GM23248 (cell line): ENCODE measurements at regions not wholly inside any gene's neighbourhood (a gene's known extent, or its start where the extent isn't known, plus 50 kb on each side); places are given as distances from the start of the nearest gene placed in this dataset.

Source experiments
- DNase-seq: peaks from one replicate; pipeline ENCODE4 v3.0.0-alpha.2; 2015
- H2AFZ ChIP-seq: fragments of 200-600 bp; sonication (generic); 2 replicates; pipeline ENCODE4 v1.6.1; 2016; ENCODE audit warnings: antibody characterized with exemption
- H3F3A ChIP-seq: fragments of 200-600 bp; sonication (generic); 2 replicates; pipeline ENCODE4 v1.6.1; 2016; ENCODE audit warnings: mild to moderate bottlenecking, antibody characterized with exemption, mixed run types; ENCODE audit not compliant: insufficient read depth
- H3K27ac ChIP-seq: fragments of 200-600 bp; sonication (generic); 2 replicates; pipeline ENCODE4 v1.5.1; 2016; ENCODE audit warnings: mild to moderate bottlenecking
- H3K27me3 ChIP-seq: fragments of 200-600 bp; sonication (generic); replicated peaks from 2 replicates; pipeline ENCODE4 v1.6.1; 2016; ENCODE audit warnings: mild to moderate bottlenecking; ENCODE audit not compliant: insufficient read depth
- H3K36me3 ChIP-seq: fragments of 200-600 bp; sonication (generic); 2 replicates; pipeline ENCODE4 v1.6.1; 2016; ENCODE audit warnings: low read depth, mild to moderate bottlenecking
- H3K4me1 ChIP-seq: fragments of 200-600 bp; sonication (generic); 2 replicates; pipeline ENCODE4 v1.6.1; 2016; ENCODE audit warnings: mild to moderate bottlenecking; ENCODE audit not compliant: insufficient read depth
- H3K4me2 ChIP-seq: fragments of 200-600 bp; sonication (generic); one replicate; pipeline ENCODE4 v1.6.1; 2016; ENCODE audit warnings: mild to moderate bottlenecking; ENCODE audit not compliant: unreplicated experiment
- H3K4me3 ChIP-seq: fragments of 200-600 bp; sonication (generic); 2 replicates; pipeline ENCODE4 v1.5.1; 2016; ENCODE audit warnings: mild to moderate bottlenecking
- H3K79me2 ChIP-seq: fragments of 200-600 bp; sonication (generic); 2 replicates; pipeline ENCODE4 v1.6.1; 2016; ENCODE audit warnings: mild to moderate bottlenecking; ENCODE audit not compliant: insufficient read depth
- H3K9ac ChIP-seq: fragments of 200-600 bp; sonication (generic); 2 replicates; pipeline ENCODE4 v1.6.1; 2016; ENCODE audit warnings: mild to moderate bottlenecking
- H3K9me2 ChIP-seq: fragments of 200-600 bp; sonication (generic); 2 replicates; pipeline ENCODE4 v1.6.1; 2016; ENCODE audit warnings: mixed run types, mild to moderate bottlenecking, moderate library complexity; ENCODE audit not compliant: insufficient read depth
- H3K9me3 ChIP-seq: fragments of 200-600 bp; sonication (generic); one replicate; pipeline ENCODE4 v1.6.1; 2017; ENCODE audit warnings: low read depth
- H4K20me1 ChIP-seq: fragments of 200-600 bp; sonication (generic); 2 replicates; pipeline ENCODE4 v1.6.0; 2016; ENCODE audit not compliant: insufficient read depth
- EZH2 ChIP-seq: fragments of 200-600 bp; sonication (generic); IDR thresholded peaks from 2 replicates; pipeline ENCODE4 v1.6.1; 2018; ENCODE audit warnings: antibody characterized with exemption, mild to moderate bottlenecking; ENCODE audit not compliant: insufficient read depth, poor library complexity, severe bottlenecking
- EZH2phosphoT487 ChIP-seq: fragments of 200-600 bp; sonication (generic); IDR thresholded peaks from 2 replicates; pipeline ENCODE4 v1.6.1; 2018; ENCODE audit warnings: antibody characterized with exemption, moderate library complexity, mild to moderate bottlenecking, low read depth; ENCODE audit not compliant: insufficient read depth
- WGBS, 2 experiments: methylation state at CpG; one replicate each; pipeline ENCODE4 v1.1.6; 2015 to 2017; ENCODE audit warnings: low lambda C conversion rate in 2 of 2, low coverage in 1 of 2; ENCODE audit errors: missing lambda C conversion rate in 2 of 2; 5-methylcytosine and 5-hydroxymethylcytosine counted together
- in situ Hi-C: fragments of 300-500 bp; cut with MboI; formaldehyde crosslinking; loops from 2 replicates; pipeline ENCODE4 v1.15.0; 2020

DNA sequence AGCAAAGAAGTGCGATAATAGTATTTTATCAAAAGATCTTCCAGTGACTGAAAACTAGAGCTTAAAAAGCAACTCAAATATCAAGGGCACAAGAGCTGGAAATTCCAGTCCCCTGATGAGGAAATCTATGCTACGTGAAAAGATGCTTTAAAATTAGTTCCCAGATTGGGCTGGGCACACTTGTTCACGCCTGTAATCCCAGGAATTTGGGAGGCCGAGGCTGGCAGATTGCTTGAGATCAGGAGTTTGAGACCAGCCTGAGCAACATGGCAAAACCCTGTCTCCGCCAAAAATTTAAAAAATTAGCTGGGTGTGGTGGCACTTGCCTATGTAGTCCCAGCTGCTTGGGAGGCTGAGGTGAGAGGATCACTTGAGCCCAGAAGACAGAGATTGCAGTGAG is 138.8 kb downstream of the SEMA6D start:
- no peaks in the 10 kb centered on the region for H3K9me3 ChIP-seq
- no peaks in the 10 kb centered on the region for H3F3A ChIP-seq
- no peak for TF ChIP-seq EZH2
- no peak for TF ChIP-seq EZH2phosphoT487
- no peak overlapping the region for H3K9ac ChIP-seq
- H3K36me3 ChIP-seq, result no peaks in the 10 kb centered on the region
- no peak overlapping the region for H2AFZ ChIP-seq
- no peaks in the 10 kb centered on the region for H3K4me1 ChIP-seq
- H3K27me3 ChIP-seq, result no peaks in the 10 kb centered on the region; the same call in 1 of the 2 replicates
- H3K4me3 ChIP-seq, result no peak overlapping the region
- H4K20me1 ChIP-seq, result no peaks in the 10 kb centered on the region
- no peaks in the 10 kb centered on the region for H3K9me2 ChIP-seq
- DNase-seq, result no peak
- no peaks in the 10 kb centered on the region for H3K79me2 ChIP-seq
- 37% methylated on average over 5 of the region's 5 CpGs for WGBS, 2 experiments
- no peak overlapping the region for H3K4me2 ChIP-seq
- H3K27ac ChIP-seq, result no peak overlapping the region
- in situ Hi-C loops, result no loop called here

DNA sequence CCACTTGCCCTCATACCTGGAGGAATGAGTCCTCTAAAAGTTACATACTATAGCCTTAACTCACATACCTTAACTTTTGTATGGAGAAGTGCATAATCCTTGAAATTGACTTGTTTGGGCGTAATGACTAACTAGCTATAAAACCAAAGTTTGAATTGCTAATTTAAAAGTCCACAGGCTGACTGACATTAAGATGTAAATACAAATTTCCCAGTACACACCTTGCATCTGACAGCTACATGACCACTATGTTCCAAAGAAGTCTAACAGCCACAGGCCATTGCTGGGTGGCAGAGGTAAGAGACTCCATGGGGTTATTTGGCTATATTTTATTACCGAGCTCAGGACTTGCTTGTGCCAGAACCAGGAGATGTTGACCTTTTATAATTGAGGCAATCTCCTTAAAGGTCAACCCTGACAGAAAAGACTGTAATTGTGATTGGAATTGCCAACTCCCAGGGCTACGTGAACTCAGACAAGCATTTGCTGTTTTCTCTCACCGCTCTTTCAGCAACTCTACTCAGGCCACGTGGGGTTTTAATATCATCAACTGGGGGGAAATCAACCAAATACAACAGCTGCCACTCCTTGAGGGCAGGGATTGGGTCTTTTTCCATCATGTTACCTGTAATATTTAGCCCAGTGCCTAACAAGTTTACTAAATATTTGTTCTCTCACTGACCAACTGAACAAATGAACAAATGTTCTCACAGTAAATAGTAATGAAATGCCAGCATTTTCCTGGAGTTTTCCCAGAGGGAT is 139.9 kb downstream of the SEMA6D start:
- H3K27me3 ChIP-seq, result no peaks in the 10 kb centered on the region; the same call in 1 of the 2 replicates
- 45 to 46% methylated on average over 5 of the region's 5 CpGs for WGBS, 2 experiments
- no peaks in the 10 kb centered on the region for H3K36me3 ChIP-seq
- no peaks in the 10 kb centered on the region for H3F3A ChIP-seq
- no peaks in the 10 kb centered on the region for H3K79me2 ChIP-seq
- no peak for DNase-seq
- H2AFZ ChIP-seq, result no peak overlapping the region
- TF ChIP-seq EZH2 (no peak), EZH2phosphoT487 (no peak)
- H3K4me3 ChIP-seq, result no peak overlapping the region
- H3K9me3 ChIP-seq, result no peaks in the 10 kb centered on the region
- H3K9me2 ChIP-seq, result no peaks in the 10 kb centered on the region
- H4K20me1 ChIP-seq, result no peaks in the 10 kb centered on the region
- H3K4me1 ChIP-seq, result no peaks in the 10 kb centered on the region
- no peak overlapping the region for H3K9ac ChIP-seq
- in situ Hi-C loops, result no loop called here
- no peak overlapping the region for H3K27ac ChIP-seq
- no peak overlapping the region for H3K4me2 ChIP-seq

DNA sequence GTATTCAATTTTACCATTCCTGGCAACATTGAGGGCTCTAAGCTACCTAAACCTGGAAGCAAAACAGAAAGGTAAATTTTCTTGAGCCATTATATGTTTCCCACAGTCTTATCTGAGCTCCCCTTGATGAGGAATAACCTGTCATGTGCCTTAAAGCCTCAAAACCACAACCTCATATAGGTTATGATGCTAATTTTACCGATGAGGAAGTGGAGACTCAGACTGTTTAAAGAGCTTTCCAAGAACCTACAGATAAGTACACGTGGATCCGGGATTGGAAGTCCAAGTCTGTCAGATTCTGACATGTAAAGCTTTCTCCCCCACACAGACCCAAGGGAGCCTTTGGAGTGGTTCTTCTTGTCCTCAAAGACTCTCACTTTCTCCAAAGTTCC is 140.5 kb downstream of the SEMA6D start:
- no peak overlapping the region for H3K27ac ChIP-seq
- no peak overlapping the region for H3K4me2 ChIP-seq
- WGBS, 2 experiments, result 47 to 50% methylated on average over 3 of the region's 3 CpGs
- no peaks in the 10 kb centered on the region; the same call in 1 of the 2 replicates for H3K27me3 ChIP-seq
- no peaks in the 10 kb centered on the region for H4K20me1 ChIP-seq
- no peaks in the 10 kb centered on the region for H3K36me3 ChIP-seq
- no peaks in the 10 kb centered on the region for H3K4me1 ChIP-seq
- no peak overlapping the region for H3K4me3 ChIP-seq
- H3F3A ChIP-seq, result no peaks in the 10 kb centered on the region
- no peaks in the 10 kb centered on the region for H3K9me3 ChIP-seq
- DNase-seq, result no peak
- H3K79me2 ChIP-seq, result no peaks in the 10 kb centered on the region
- in situ Hi-C loops, result no loop called here
- no peaks in the 10 kb centered on the region for H3K9me2 ChIP-seq
- TF ChIP-seq EZH2phosphoT487, result no peak
- TF ChIP-seq EZH2, result no peak
- no peak overlapping the region for H3K9ac ChIP-seq
- no peak overlapping the region for H2AFZ ChIP-seq

DNA sequence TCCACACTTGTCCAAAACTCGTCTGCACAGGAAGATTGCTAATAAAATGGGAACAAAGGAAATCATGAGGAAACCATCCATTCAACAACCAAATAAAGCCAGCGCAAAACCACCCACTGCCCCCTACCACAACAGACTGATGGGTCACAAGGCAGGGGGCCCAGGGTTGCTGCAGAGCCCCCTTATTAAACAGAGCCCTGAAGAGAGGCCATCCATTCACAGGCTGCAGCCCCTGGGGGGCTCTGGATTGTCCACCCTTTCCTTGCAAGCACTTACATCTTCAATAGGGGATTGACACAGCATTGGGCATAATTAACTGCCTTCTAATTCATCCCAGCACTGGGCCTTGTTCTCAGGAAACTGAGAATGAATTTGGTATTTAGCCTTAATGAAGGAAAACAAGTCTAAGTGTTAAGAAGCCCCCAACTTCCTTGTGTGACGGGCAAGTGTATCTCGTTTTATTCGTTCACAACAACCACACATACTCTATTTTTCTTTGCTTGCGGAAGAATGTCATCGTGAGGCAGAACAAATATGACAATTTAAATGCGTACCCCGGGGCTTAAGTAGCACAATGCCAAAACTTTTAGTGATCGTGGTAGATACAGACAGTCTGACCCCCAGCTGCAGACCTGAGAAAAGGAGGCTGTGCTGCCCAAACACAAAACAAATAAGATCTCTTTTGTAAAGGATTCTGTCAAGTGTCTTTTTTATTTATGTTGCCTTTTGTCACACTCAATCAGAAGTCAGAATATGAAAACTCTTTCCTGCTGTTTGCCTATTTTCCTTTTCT is 144.0 kb downstream of the SEMA6D start:
- H3K4me1 ChIP-seq, result no peaks in the 10 kb centered on the region
- 42 to 44% methylated on average over 10 of the region's 10 CpGs for WGBS, 2 experiments
- H3K36me3 ChIP-seq, result no peaks in the 10 kb centered on the region
- DNase-seq, result no peak
- H4K20me1 ChIP-seq, result no peaks in the 10 kb centered on the region
- H3K27ac ChIP-seq, result no peak overlapping the region
- H3F3A ChIP-seq, result no peaks in the 10 kb centered on the region
- no peak overlapping the region for H3K9ac ChIP-seq
- no peaks in the 10 kb centered on the region; the same call in 1 of the 2 replicates for H3K27me3 ChIP-seq
- H3K9me2 ChIP-seq, result no peaks in the 10 kb centered on the region
- H3K4me2 ChIP-seq, result no peak overlapping the region
- TF ChIP-seq EZH2phosphoT487 (no peak), EZH2 (no peak)
- H3K4me3 ChIP-seq, result no peak overlapping the region
- in situ Hi-C loops, result no loop called here
- H3K9me3 ChIP-seq, result no peaks in the 10 kb centered on the region
- no peaks in the 10 kb centered on the region for H3K79me2 ChIP-seq
- H2AFZ ChIP-seq, result no peak overlapping the region
